GM21619 (cell line): ENCODE measurements at regions not wholly inside any gene's neighbourhood (a gene's known extent, or its start where the extent isn't known, plus 50 kb on each side); places are given as distances from the start of the nearest gene placed in this dataset.
"Not testable (repeated sequence)": the region's sequence is repeated elsewhere in the genome, so short reads cannot be mapped to it uniquely, and the experiment has no call there.

ENCODE experiments used
- ATAC-seq: cut with Tn5 transposase; IDR thresholded peaks from one replicate; pipeline ENCODE4 v1.9.1; 2021; ENCODE audit not compliant: unreplicated experiment

DNA sequence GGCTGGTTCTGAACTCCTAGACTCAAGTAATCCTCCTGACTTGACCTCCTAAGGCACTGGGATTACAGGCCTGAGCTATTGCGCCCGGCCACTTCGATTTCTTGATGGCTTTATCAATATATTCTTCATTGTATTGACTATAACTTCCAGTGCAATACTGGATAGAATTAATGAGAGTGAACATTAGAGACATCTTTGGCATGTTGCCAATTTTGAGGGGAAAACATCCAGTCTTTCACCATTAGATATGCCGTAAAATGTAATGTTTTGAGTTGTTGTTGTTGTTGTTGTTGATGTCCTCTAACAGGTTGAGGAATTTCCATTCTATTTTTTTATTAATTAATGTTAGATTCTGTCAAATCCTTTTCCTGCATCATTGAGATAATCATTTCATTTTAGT, 578.9 kb downstream of the ZWINT start:
- ATAC-seq: no peak

DNA sequence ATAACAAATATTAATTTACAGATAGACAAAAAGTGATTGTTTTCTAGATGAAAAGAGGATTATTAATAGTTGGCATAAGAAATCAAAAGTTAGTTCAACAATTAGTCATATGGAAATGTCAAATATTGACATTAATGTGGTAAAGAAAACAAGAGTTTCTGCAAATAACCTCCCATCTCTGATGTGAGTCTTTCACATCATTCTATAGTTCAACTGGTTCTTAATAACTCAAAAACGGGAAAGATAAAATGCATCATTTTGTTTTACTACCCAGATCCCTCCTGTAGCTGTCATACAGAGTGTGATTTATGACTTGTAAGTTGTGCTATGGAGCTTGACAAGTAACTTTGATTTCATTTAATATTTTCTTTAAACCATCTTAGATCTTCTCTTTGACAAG, 594.8 kb downstream of the ZWINT start:
- no peak for ATAC-seq

DNA sequence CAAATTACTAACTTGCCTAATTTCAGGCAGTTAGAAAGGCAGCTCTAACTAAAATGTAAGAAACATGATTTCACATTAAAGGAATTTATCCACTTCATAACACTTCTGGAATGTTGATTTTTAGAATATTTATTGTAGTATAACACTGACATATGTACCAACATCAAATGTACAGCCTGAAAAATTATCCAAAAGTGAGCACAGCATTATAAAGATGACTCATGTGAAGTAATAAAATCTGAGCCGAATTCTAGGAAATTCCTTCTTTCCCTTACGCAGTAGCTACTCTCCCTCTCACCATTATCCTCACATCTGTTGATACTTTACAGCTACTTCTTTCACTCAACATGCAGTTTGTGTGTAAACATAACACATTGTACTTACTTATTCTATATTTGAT, 610.6 kb downstream of the ZWINT start:
- no peak for ATAC-seq

- ATAC-seq: no peak
Measured at GRCh38 chr10:55747244-55747643, 613.8 kb downstream of the ZWINT start.

GRCh38 chr10:55746002-55746401, 615.1 kb downstream of the ZWINT start:
- ATAC-seq: no peak

GRCh38 chr10:55742487-55742886, 618.6 kb downstream of the ZWINT start:
- no peak for ATAC-seq

DNA sequence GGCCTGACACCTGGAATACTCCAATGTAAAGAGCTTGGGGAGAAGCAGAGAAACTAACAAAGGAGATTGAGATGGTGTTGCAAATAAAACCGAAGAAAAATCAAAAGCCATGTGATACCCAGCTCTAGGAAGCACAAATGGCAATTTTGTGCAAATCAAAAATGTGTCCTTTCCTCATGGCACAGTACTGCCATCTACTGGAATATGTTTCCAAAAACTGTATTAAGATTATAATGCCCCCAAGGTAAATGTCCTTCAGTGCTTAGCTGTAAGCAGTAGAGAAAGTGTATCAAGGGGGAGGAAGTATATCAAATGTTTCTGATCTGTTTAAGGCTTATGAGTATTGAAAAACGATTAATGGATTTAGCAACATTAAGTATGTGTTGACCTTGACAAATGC, 620.3 kb downstream of the ZWINT start:
- ATAC-seq: not testable (repeated sequence)

DNA sequence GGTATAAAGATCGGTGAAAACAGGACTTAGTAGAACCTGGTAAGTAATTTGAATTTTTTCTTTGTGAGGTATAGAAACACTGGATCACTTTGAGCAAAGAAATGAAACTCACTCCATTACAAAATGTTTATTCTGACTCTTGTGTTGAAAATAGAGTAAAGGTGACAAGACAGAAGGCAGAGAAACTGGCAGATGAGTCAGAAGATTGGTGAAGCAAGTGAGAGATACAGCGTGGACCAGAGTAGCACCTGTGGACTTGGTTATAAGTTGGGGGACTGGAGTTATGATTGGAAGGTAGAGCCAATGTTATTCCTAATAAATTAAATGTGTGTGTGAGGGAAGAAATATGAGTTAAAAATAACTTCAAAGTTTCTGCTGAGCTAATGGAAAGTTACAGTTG, 620.9 kb downstream of the ZWINT start:
- ATAC-seq: no peak

- no peak for ATAC-seq
Measured at GRCh38 chr10:55734112-55734511, 626.9 kb downstream of the ZWINT start.

GRCh38 chr10:55704950-55705349, 656.1 kb downstream of the ZWINT start:
- no peak for ATAC-seq

- ATAC-seq: no peak
Measured at GRCh38 chr10:55668326-55668922, 692.6 kb downstream of the ZWINT start.

GRCh38 chr10:55653531-55653930, 707.5 kb downstream of the ZWINT start:
- ATAC-seq: no peak

DNA sequence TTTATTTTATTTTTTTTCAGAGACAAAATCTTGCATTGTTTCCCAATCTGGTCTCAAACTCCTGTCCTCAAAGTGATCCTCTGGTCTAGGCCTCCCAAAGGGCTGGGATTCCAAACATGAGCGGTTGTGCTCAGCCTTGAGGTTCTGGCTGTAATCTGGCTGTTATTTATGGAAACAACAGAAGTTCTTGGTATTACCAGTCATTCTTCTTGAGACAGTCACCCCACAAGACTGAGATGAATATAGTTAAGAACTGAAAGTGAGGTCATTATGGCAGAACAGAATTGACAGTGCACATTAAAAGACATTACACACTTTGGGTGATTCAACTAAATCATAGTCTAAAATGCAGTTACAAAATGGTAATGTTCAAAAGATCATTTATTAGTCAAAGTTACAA, 719.5 kb downstream of the ZWINT start:
- ATAC-seq: no peak

DNA sequence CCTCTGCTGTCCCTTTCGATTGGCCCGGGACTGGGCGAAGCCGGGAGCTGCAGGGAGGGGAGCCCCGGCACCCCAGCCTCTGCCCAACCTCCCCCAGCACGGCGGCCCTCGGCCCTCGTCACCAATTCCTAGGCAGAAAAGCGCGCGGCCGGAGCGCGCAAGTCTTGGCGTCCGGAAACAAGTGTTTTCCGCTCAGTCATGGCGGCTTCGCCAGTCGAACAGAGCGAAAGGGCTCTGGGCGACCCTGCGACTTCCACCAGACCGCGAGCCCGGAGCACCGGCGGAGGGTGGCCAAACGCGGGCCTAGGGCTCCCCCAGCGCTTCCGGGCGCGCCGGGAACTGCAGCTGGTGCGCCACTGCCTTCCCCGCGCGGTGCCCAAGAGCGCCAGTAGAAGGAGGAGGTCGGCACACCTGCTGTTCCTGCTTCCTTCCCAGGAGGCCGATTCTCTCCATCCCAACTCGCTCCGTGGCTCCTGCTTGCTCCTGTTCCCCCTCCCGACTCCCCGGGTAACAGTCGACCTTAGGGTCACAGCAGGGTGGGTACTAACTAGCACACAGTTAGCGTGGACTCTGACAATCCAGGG, 729.9 kb downstream of the ZWINT start:
- peak; percentile 77 for ATAC-seq

GRCh38 chr10:55630491-55631056, 730.5 kb downstream of the ZWINT start:
- ATAC-seq: no peak

- no peak for ATAC-seq
Measured at GRCh38 chr10:55629793-55630490, 731.1 kb downstream of the ZWINT start.

DNA sequence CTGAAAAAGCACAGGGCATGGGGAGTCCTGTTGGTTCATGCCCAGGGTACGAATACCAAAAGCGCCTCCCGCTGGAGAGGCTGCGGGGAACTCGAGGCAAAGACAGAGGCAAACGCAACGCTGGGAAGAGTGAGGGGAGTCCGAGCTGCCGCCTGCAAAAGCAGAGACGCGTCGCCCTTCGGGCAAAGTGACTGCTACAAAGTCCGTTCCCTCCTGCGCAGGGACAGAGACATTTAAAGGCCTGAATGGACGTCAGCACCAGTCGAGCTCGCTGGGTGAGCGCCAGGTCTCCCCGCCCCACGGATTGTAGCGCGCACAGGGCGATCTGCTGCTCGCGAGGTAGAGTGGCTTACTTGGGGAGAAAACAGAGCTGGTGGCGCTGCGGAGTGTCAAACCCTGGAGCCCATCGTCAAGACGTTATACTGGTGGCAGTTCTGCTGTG, 732.8 kb downstream of the ZWINT start:
- ATAC-seq: no peak

DNA sequence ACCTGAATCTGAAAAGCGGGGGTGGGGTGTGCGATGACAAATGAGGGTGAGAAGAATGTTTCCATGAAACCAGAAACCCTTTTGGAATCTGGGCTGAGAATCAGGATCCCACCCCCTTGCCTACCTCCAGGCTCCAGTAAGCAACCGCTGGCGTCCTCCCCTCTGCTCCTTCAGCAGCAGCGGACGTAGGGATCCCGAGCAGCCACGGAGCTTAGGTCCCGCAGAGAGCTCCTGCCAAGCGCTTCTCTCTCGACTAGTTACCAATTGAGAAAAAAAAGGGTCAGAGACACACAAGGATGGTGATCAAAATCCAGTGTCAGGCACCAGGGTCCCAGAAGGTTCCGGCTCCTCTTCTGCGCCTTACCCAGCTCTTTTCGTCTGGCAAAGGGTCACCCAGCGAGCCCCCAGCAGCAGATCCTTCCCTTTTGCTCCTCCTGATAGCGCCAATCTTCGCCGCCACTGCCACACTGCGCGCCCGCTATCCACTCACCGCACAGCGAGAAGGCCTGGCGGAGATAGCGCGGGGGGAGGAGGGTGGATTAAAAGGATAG, 733.5 kb downstream of the ZWINT start:
- ATAC-seq: no peak

DNA sequence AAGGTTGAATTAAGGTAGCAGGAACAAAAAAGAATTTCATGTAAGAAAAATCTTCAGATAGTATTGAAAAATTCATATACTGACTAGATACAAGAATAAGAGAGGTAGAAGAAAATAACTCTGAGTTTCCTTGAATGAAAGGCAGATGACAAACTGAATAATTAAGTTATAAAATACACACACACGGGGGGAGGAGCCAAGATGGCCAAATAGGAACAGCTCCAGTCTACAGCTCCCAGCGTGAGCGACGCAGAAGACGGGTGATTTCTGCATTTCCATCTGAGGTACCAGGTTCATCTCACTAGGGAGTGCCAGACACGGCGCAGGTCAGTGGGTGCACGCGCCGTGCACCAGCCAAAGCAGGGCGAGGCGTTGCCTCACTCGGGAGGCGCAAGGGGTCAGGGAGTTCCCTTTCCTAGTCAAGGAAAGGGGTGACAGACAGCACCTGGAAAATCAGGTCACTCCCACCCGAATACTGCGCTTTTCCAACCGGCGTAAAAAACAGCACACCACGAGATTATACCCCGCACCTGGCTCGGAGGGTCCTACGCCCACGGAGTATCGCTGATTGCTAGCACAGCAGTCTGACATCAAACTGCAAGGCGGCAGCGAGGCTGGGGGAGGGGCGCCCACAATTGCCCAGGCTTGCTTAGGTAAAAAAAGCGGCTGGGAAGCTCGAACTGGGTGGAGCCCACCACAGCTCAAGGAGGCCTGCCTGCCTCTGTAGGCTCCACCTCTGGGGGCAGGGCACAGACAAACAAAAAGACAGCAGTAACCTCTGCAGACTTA, 759.2 kb downstream of the ZWINT start:
- not testable (repeated sequence) for ATAC-seq

DNA sequence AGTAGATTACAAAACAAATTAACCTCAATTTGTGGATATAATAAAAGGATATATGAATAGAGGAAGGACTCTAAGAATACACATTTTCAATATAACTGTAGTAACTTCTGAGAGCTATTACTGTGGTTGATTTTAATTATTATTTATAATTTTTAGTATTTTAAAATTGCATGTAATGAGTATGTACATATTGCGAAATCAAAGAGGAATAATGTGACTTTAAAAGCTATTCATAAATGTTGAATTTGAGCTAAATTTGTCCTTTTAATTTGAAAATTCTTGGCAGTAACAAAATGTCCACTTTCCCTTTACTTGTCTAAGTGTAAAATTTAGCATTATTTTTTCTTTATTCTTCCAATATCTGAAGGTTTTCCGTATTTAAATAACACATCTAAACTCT, 750.6 kb upstream of the PCDH15 start:
- ATAC-seq: no peak

DNA sequence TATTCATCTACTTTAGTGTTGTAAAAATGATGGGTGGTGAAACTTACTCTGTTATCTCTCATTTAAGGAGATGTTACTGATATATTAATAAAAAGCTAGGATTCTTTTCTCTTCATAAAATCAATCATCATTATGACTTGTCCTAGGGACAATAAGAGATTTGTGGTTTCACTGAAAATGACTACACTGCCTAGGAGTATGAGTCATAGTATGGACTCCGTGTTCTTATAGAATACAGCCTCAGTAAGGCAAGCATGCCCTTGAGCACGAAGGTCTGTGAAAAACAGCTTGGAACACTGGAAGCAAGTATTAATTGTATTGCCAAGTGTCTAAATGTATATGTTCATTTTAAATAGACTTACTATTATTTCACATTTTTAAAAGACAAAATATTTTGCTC, 749.2 kb upstream of the PCDH15 start:
- no peak for ATAC-seq
